H54 (cell line): ENCODE measurements at regions not wholly inside any gene's neighbourhood (a gene's known extent, or its start where the extent isn't known, plus 50 kb on each side); places are given as distances from the start of the nearest gene placed in this dataset.
A peak's percentile ranks its signal among the peaks of the same experiment; 100 is the strongest.

Experiments used
- DNase-seq: peaks from one replicate; pipeline ENCODE4 v3.0.0; 2011; ENCODE audit warnings: low spot score, mixed read lengths; ENCODE audit not compliant: insufficient read length
- FAIRE-seq: peaks from 3 replicates; lab custom pipeline; 2011; peaks lifted over from hg19 to GRCh38; lab: Jason Lieb, UNC
- POLR2A ChIP-seq: IDR thresholded peaks from 2 replicates; pipeline ENCODE4 v1.6.1; 2011; ENCODE audit warnings: low read depth, mild to moderate bottlenecking, low read length

GRCh38 chr17:54745239-54745638, 155.4 kb upstream of the TOM1L1 start:
- FAIRE-seq (no peak), DNase-seq (no peak)
- TF ChIP-seq POLR2A, result no peak

DNA sequence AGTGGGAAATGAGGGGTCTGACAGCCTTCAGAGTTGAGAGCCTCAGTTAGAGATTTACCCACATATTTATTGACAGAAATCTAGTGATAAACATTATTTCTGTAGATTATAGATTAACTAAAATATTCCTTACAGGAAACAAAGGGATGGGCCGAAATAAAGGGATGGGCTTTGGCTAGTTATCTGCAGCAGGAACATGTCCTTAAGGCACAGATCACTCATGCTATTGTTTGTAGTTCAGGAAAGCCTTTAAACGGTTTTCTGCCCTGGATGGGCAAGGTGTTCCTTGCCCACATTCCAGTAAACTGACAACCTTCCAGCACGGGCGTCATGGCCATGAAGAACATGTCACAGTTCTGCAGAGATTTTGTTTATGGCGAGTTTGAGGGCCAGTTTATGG, 154.8 kb upstream of the TOM1L1 start:
- no peak for FAIRE-seq
- no peak for DNase-seq
- no peak for TF ChIP-seq POLR2A

DNA sequence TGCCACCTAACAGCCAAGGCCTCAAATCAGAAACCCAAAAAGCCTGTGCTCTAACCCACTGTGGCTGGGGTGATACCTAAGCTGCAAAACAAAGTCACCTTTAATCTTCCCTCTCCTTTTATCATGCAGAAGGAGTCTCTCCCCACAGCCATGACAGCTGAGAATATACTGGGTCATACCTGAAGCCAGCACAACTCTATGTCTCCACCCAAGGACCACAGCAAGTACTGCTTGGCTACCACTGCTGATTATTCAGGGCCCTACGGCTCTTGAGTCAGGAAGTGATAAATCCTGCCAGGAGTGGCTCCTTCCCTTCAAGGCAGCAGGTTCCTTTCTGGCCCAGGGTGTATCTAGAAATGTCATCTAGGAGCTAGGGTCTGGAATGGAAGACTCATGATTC, 151.5 kb upstream of the TOM1L1 start:
- no peak for TF ChIP-seq POLR2A
- FAIRE-seq, result no peak
- no peak for DNase-seq

DNA sequence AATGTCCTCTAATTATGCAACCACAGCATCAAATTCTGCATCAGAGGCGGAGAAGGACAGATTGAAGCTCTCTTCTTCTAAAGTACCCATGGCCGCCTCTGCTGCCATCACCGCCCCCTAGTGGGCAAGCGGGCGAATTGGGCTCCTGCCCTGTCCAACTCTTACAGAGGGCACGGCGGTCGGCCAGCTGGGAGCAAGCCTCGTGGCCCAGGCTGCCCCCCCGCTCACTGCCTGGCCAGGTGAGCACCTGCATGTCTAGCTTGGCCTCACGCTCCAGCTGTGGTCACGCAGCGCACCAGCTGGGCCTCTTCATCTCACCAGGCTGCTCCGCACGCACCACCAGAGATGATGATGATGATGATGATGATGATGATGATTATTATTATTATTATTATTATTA, 146.1 kb upstream of the TOM1L1 start:
- peak; percentile 12 for DNase-seq
- no peak for FAIRE-seq
- no peak for TF ChIP-seq POLR2A

GRCh38 chr17:54760836-54761235, 139.8 kb upstream of the TOM1L1 start:
- FAIRE-seq, result no peak

GRCh38 chr17:54770836-54771235, 129.8 kb upstream of the TOM1L1 start:
- FAIRE-seq, result no peak
- no peak for DNase-seq
- no peak for TF ChIP-seq POLR2A

More at GRCh38 chr17:54760836-54761235, 139.8 kb upstream of the TOM1L1 start:
- DNase-seq, result no peak
- TF ChIP-seq POLR2A, result no peak

- DNase-seq (no peak), FAIRE-seq (no peak)
- no peak for TF ChIP-seq POLR2A
These were observed 129.2 kb upstream of the TOM1L1 start for GRCh38 chr17:54771409-54771915.

DNA sequence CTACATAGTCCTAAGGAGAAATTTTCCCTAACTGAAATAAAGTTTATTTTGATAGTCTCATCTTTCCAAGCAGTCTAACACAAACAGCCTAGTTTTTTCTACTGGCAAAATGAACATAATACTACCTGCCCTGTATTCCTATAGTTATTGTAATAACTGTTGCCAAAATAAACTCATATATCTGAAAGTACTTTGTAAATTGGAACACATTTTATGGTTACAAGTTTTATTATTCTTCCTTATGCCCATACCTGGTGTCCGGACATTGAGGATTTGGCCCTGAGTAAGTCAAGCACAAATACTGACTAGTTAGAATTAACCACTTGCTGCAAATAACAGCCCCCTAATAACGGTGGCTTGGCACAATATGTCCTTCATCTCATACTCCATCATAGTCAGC, 120.4 kb upstream of the TOM1L1 start:
- TF ChIP-seq POLR2A, result no peak
- DNase-seq (no peak), FAIRE-seq (no peak)

- TF ChIP-seq POLR2A, result no peak
- DNase-seq (no peak), FAIRE-seq (no peak)
These were observed 119.3 kb upstream of the TOM1L1 start for GRCh38 chr17:54781389-54781788.

DNA sequence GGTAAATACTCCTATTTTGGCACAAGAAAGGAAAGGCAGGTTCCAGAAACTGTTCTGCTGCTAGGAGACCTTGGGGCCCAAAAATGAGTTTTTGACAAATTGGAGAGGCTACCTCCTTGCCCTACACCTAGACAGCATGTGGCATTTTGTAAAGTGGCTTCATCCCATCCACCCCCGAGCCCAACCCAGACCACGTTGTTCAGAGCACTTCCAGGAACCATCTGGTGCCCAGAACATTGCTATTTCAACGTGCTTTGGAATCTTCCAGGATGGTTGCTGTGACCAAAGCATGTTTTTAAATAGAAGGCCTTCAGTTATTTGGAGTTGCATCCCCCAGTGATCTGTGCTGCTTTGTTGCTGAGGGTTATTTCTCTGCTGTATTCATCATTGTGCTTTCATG, 116.3 kb upstream of the TOM1L1 start:
- DNase-seq, result no peak
- FAIRE-seq, result no peak
- TF ChIP-seq POLR2A, result no peak

DNA sequence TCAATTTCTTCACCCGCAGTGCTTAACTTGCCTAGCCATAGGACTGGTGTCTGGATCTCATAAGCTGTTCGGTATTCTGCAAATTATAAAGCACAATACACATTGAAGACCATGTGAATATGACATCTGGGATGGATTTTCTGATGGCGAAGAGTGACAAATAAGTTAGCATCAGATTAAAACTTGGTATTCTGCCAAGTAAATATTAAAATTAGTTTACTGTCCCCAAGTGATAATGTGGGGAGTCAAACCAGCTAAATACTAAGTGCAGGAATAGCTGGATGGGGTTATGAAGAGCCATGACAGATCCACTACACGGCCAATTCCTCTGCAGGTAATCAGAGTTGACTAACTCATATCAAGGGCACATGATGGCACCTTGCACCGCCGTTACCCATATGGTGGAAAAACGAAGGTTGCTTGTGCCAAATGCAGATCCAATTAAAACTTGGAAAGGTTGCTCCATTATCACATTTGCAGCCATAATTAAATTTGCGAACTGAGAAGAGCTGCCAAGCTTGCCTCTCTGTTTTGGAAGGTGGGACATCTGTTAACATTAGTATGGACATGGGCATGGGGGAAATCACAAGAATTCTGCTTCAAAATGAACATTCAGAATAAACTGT, 114.9 kb upstream of the TOM1L1 start:
- DNase-seq (no peak), FAIRE-seq (no peak)
- TF ChIP-seq POLR2A, result no peak

DNA sequence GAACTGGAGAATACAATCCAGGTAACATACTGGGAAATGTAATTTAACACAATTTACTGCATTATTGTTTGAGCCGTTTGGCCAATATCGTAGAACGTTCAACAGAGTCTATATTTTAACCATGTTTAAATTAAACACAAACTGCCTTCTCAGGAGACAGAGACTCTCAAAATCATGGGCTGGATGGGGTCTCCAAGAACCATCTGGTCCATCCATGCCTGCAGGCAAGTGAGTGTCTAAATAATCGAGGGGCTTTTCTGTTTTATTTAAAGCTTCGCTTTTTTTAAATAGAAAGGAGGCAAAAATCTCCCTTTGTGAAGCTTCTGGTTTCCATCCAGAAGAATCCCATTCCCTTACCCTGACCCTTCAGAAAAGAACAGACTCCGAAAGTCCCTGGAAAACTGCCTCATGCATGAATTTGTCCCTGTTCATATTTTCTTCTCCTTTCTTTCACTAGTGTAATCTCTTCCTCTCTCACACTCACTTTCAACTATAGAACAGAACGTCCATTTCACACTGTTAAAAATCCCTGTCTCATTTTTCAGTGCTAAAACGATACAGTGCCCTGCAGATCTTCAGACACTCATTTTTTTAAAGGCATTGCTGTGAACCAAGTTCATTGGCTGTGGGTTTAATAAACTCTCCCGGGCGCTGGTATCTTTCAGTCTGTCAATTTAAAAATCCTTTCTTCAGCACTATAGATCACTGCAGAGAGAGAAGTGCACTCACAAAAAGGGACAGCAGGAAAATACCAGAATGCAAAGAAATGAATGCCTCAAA, 111.4 kb upstream of the TOM1L1 start:
- FAIRE-seq (no peak), DNase-seq (no peak)
- TF ChIP-seq POLR2A, result no peak

- DNase-seq (no peak), FAIRE-seq (no peak)
- TF ChIP-seq POLR2A, result no peak
These were observed 107.4 kb upstream of the TOM1L1 start for GRCh38 chr17:54793271-54793670.

GRCh38 chr17:54795046-54795445, 105.6 kb upstream of the TOM1L1 start:
- FAIRE-seq, result no peak
- no peak for DNase-seq
- TF ChIP-seq POLR2A, result no peak

GRCh38 chr17:54807331-54807730, 93.3 kb upstream of the TOM1L1 start:
- DNase-seq, result no peak
- TF ChIP-seq POLR2A, result no peak
- FAIRE-seq, result no peak
